Cardiac fibroblast (primary cell): ENCODE measurements at regions not wholly inside any gene's neighbourhood (a gene's known extent, or its start where the extent isn't known, plus 50 kb on each side); places are given as distances from the start of the nearest gene placed in this dataset.

Experiments
- DNase-seq, 2 donors: peaks; one replicate each; pipeline versions ENCODE4 v3.0.0 to v3.0.0-alpha.2; 2010; ENCODE audit warnings: low read depth in 2 of 2
- H3K4me3 ChIP-seq, 2 donors: replicated peaks in 1 of 2; 1 replicate in 1 of 2; 2 replicates in 1 of 2; pipeline ENCODE4 v1.5.1; 2011; ENCODE audit warnings: low read depth in 2 of 2, low read length in 2 of 2, mild to moderate bottlenecking in 2 of 2, moderate library complexity in 1 of 2
- TF ChIP-seq, protein P1 (sequence below): IDR thresholded peaks from one replicate; pipeline ENCODE4 v1.5.1; 2011; ENCODE audit warnings: low read depth, mild to moderate bottlenecking, low read length, inconsistent platforms

DNA sequence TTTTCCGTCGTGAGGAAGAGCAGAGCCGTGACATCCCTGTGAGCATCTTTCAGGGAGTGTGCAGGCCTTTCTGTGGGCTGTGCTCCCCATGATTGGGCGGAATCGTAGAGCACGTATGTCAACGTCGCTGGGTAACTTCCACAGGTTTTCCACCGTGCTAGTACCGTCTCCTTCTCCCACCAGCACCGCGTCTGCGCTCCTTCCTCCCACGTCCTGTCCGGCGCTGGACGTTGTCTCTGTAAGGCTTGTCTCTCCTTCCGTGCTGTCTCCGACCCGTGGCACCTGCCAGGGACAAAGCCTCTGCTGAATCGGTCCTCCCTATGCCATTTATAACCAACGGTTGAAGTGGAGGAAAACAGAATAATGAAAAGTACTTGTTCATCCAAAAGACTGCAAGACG, 386.7 kb downstream of the BRD1 start:
- TF ChIP-seq, protein P1, sequence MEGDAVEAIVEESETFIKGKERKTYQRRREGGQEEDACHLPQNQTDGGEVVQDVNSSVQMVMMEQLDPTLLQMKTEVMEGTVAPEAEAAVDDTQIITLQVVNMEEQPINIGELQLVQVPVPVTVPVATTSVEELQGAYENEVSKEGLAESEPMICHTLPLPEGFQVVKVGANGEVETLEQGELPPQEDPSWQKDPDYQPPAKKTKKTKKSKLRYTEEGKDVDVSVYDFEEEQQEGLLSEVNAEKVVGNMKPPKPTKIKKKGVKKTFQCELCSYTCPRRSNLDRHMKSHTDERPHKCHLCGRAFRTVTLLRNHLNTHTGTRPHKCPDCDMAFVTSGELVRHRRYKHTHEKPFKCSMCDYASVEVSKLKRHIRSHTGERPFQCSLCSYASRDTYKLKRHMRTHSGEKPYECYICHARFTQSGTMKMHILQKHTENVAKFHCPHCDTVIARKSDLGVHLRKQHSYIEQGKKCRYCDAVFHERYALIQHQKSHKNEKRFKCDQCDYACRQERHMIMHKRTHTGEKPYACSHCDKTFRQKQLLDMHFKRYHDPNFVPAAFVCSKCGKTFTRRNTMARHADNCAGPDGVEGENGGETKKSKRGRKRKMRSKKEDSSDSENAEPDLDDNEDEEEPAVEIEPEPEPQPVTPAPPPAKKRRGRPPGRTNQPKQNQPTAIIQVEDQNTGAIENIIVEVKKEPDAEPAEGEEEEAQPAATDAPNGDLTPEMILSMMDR = no peak
- no peak for DNase-seq
- no peak overlapping the region for H3K4me3 ChIP-seq

DNA sequence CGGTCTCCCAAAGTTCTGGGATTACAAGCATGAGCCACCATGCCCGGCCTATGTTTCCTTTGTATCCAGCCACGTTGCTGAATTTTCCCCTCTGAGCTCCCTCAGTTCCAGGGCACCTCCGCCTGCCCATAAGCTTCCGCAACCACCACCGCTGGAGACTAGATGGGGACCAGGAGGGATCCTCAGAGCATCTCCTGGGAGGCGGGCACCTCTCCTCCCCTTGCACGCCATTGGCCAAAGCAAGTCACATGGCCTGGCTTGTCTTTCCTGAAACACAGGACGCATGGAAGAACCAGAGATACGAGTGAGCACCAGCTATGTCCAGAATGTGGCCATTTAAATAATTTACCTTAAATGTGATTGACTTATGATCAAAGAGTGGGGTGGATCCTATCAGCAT, 388.3 kb downstream of the BRD1 start:
- no peak overlapping the region for H3K4me3 ChIP-seq
- TF ChIP-seq, protein P1 = no peak
- no peak for DNase-seq

DNA sequence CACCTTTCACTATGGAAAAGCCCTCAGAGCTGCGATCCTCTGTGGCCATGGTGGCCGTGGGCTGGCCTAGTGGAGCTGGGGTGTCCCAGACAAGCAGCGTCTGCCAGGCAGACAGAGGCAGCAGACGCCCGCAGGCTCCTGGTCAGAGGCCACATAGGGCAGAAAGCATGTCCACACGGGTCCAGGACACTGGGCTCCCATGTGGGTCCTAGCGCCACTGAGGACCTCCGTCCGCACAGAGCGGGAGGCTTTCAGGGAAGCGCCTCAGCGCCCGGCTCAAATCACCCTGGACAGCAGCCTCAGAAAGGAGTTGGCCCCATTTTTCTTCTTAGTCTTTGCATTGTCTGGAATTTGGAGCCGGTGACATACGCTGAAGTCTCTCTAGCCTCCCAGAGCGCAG, 389.7 kb downstream of the BRD1 start:
- TF ChIP-seq, protein P1 = no peak
- no peak overlapping the region for H3K4me3 ChIP-seq
- no peak for DNase-seq

DNA sequence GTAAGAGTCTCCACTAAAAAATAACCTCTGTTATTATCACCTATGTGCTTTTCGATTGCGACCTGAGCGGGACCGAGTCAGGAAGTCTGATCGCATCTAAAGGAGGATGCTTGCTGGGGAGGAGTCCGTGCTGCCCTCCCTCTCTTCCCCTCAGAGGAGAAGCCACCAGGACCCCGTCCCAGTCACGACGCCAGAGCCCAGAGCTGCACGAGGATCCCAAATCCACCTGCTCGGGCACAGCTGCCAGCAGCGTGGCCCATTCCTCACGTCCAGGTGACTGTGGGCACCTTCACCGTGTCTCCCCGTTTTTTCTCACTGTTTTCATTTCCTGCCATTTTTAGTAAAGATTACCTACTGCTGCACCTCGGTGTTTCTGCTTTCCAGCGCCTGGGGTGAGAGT, 390.3 kb downstream of the BRD1 start:
- no peak overlapping the region for H3K4me3 ChIP-seq
- no peak for DNase-seq
- TF ChIP-seq, protein P1 = no peak

DNA sequence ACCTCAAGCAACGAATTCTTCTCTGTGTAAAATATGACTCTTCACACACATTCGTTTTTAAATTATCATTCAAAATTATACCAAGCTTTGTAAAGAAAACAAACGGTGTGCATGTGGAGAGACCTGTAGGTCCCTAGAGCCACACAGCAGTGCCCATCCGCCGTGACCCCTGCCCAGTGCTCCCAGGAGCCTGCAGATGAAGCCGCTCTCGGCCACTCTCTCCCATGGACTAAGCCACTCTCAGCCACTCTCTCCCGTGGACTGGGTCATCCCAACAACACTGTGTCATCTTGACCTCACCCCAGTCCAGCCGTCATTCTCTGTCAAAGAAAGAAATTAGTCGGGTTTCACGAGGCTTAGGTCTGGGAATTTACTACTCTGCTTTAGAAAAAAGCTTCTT, 391.6 kb downstream of the BRD1 start:
- no peak overlapping the region for H3K4me3 ChIP-seq
- TF ChIP-seq, protein P1 = no peak
- no peak for DNase-seq

DNA sequence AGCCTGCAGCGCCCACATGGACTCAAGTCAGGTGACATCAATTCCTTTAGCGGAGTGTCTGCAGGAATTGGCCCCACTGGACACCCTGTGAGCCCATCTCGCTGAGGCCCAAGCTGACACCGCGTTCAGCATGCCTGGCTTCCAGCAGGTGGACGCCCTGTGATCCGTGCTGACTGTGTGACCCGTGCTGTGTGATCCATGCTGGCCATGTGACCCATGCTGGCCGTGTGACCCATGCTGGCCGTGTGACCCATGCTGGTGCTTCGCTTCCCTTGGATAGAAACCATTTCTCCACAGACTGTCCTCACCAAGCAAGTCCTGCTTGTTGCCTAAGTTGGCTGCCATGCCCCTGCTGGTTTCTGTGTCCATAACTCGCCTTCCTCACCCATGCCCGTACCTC, 392.1 kb downstream of the BRD1 start:
- TF ChIP-seq, protein P1 = no peak
- DNase-seq = no peak
- H3K4me3 ChIP-seq = no peak overlapping the region
